Stimulated activated memory B cell treated with anti-CD40 and anti-IgM and Interleukin-4, amounts not matched to agents 10 μg/mL and 1 μg/mL and 100 μg/mL, for 72 hours (primary cell): ENCODE measurements at regions not wholly inside any gene's neighbourhood (a gene's known extent, or its start where the extent isn't known, plus 50 kb on each side); places are given as distances from the start of the nearest gene placed in this dataset.

Experiments used
- ATAC-seq: fragments of 150-1000 bp; cut with Tn5 transposase; 2 replicates; pipeline ENCODE4 v1.10.0; 2021
- H3K27ac Mint-ChIP-seq: one replicate; pipeline ENCODE4 v1.8.0; 2022; ENCODE audit warnings: mild to moderate bottlenecking, mixed read lengths
- H3K27me3 Mint-ChIP-seq: one replicate; pipeline ENCODE4 v1.8.0; 2022; ENCODE audit warnings: mixed read lengths
- H3K36me3 Mint-ChIP-seq: one replicate; pipeline ENCODE4 v1.8.0; 2022; ENCODE audit warnings: mixed read lengths
- H3K4me1 Mint-ChIP-seq: one replicate; pipeline ENCODE4 v1.8.0; 2022; ENCODE audit warnings: mixed read lengths
- H3K4me3 Mint-ChIP-seq: one replicate; pipeline ENCODE4 v1.8.0; 2022; ENCODE audit warnings: mild to moderate bottlenecking, moderate library complexity, mixed read lengths
- H3K9me3 Mint-ChIP-seq: one replicate; pipeline ENCODE4 v1.8.0; 2022; ENCODE audit warnings: mixed read lengths

- no peaks in the 10 kb centered on the region for H3K36me3 Mint-ChIP-seq
- H3K27me3 Mint-ChIP-seq: peaks cover 25% of the 10 kb centered on the region
- no peak for ATAC-seq
- H3K4me3 Mint-ChIP-seq: no peak overlapping the region
- H3K9me3 Mint-ChIP-seq: no peaks in the 10 kb centered on the region
- H3K4me1 Mint-ChIP-seq: no peaks in the 10 kb centered on the region
- no peak overlapping the region for H3K27ac Mint-ChIP-seq
Measured at GRCh38 chr11:44450295-44450932, 115.0 kb upstream of the CD82 start.

GRCh38 chr11:44451706-44452105 lies 113.8 kb upstream of the CD82 start:
- no peak for ATAC-seq
- H3K9me3 Mint-ChIP-seq: no peaks in the 10 kb centered on the region
- no peak overlapping the region for H3K4me3 Mint-ChIP-seq
- no peaks in the 10 kb centered on the region for H3K4me1 Mint-ChIP-seq
- no peak overlapping the region for H3K27ac Mint-ChIP-seq
- H3K36me3 Mint-ChIP-seq: no peaks in the 10 kb centered on the region
- peaks cover 21% of the 10 kb centered on the region for H3K27me3 Mint-ChIP-seq

GRCh38 chr11:44452827-44453572 lies 112.5 kb upstream of the CD82 start:
- no peaks in the 10 kb centered on the region for H3K4me1 Mint-ChIP-seq

GRCh38 chr11:44453871-44454270 lies 111.6 kb upstream of the CD82 start:
- Mint-ChIP-seq H3K27ac (no peak overlapping the region), H3K27me3 (peaks cover 21% of the 10 kb centered on the region), H3K9me3 (no peaks in the 10 kb centered on the region), H3K4me3 (no peak overlapping the region), H3K36me3 (no peaks in the 10 kb centered on the region), H3K4me1 (no peaks in the 10 kb centered on the region)
- no peak for ATAC-seq

More at GRCh38 chr11:44452827-44453572, 112.5 kb upstream of the CD82 start:
- Mint-ChIP-seq H3K36me3 (no peaks in the 10 kb centered on the region), H3K27me3 (peaks cover 21% of the 10 kb centered on the region), H3K27ac (no peak overlapping the region), H3K9me3 (no peaks in the 10 kb centered on the region), H3K4me3 (no peak overlapping the region)
- ATAC-seq: no peak

- no peaks in the 10 kb centered on the region for H3K36me3 Mint-ChIP-seq
- H3K27me3 Mint-ChIP-seq: peaks cover 13% of the 10 kb centered on the region
- no peaks in the 10 kb centered on the region for H3K4me1 Mint-ChIP-seq
- no peak overlapping the region for H3K4me3 Mint-ChIP-seq
- H3K27ac Mint-ChIP-seq: no peak overlapping the region
- no peak for ATAC-seq
- H3K9me3 Mint-ChIP-seq: no peaks in the 10 kb centered on the region
Measured at GRCh38 chr11:44454666-44455065, 110.8 kb upstream of the CD82 start.

GRCh38 chr11:44456544-44457300 lies 108.7 kb upstream of the CD82 start:
- no peaks in the 10 kb centered on the region for H3K36me3 Mint-ChIP-seq
- no peak overlapping the region for H3K4me3 Mint-ChIP-seq
- ATAC-seq: no peak
- no peaks in the 10 kb centered on the region for H3K4me1 Mint-ChIP-seq
- H3K9me3 Mint-ChIP-seq: peaks cover 5% of the 10 kb centered on the region
- no peak overlapping the region for H3K27ac Mint-ChIP-seq
- peaks cover 17% of the 10 kb centered on the region for H3K27me3 Mint-ChIP-seq

GRCh38 chr11:44457862-44458261 lies 107.6 kb upstream of the CD82 start:
- Mint-ChIP-seq H3K9me3 (peaks cover 5% of the 10 kb centered on the region), H3K27ac (no peak overlapping the region), H3K4me3 (no peak overlapping the region), H3K4me1 (no peaks in the 10 kb centered on the region), H3K27me3 (peaks cover 17% of the 10 kb centered on the region), H3K36me3 (no peaks in the 10 kb centered on the region)
- ATAC-seq: no peak

DNA sequence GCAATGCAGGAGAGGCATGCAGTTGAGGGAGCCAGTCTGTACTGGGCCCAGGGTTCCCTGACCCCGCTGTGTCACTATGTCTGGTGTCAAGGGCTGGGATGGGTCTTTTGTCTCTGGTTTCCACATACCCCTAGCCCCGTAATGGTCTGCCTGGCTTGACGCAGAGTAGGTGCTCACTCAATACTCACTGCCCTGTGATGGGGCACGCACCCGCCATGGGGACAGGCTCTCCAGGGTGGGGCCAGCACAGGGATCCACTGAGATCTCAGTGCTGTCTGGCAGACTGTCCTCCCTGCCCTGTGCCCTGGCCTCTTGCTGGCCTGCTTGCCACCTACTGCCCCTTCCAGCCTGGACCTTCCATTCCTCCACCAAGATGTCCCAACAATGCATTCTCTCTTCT lies 101.7 kb upstream of the CD82 start:
- peak; percentile 17 for ATAC-seq
- H3K9me3 Mint-ChIP-seq: peaks cover 16% of the 10 kb centered on the region
- no peak overlapping the region for H3K27ac Mint-ChIP-seq
- no peaks in the 10 kb centered on the region for H3K4me1 Mint-ChIP-seq
- H3K27me3 Mint-ChIP-seq: peaks cover 37% of the 10 kb centered on the region
- no peaks in the 10 kb centered on the region for H3K36me3 Mint-ChIP-seq
- H3K4me3 Mint-ChIP-seq: no peak overlapping the region

DNA sequence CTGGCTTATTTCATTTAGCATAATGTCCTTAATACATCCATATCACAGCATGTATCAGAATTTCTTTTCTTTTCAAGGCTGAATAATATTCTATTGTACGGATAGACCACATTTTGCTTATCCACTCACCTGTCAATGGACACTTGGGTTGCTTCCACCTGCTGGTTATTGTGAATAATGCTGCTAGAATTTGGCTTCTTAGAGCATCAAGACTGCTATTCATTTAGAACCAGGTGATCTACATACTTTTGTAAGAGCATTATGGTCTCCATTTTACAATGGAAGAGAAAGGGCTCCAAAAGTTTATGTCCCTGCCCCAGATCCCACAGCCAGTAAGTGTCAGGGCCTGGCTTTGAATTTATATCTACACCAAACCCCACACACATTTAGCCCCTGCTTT lies 100.7 kb upstream of the CD82 start:
- Mint-ChIP-seq H3K9me3 (peaks cover 16% of the 10 kb centered on the region), H3K4me3 (no peak overlapping the region), H3K27me3 (peaks cover 42% of the 10 kb centered on the region), H3K36me3 (no peaks in the 10 kb centered on the region), H3K27ac (no peak overlapping the region), H3K4me1 (no peaks in the 10 kb centered on the region)
- no peak for ATAC-seq

- Mint-ChIP-seq H3K4me3 (no peak overlapping the region), H3K27ac (no peak overlapping the region), H3K36me3 (no peaks in the 10 kb centered on the region), H3K27me3 (peaks cover 38% of the 10 kb centered on the region), H3K4me1 (no peaks in the 10 kb centered on the region), H3K9me3 (peaks cover 11% of the 10 kb centered on the region)
- ATAC-seq: no peak
Measured at GRCh38 chr11:44466531-44467205, 98.8 kb upstream of the CD82 start.

DNA sequence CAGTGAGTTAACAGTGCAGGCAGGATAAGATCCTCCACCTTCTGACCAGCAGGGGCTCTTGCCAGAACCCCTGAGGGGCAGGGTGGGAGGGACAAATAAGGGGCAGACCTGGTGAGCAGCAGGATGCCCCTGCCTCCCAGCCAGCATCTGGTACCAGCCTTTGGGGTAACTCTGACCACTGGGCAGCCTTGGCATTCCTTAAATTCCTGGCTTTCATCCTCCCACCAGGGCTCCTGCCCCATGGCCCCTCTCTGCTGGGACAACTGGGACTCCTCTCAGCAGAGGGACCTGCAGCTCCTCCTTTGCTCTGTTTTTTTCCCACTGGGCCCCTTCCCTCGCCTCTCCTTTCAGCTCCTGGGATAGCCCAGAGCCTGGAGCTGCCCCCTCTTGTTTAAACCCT lies 98.0 kb upstream of the CD82 start:
- no peaks in the 10 kb centered on the region for H3K4me1 Mint-ChIP-seq
- H3K36me3 Mint-ChIP-seq: no peaks in the 10 kb centered on the region
- no peak overlapping the region for H3K4me3 Mint-ChIP-seq
- no peak overlapping the region for H3K27ac Mint-ChIP-seq
- no peak for ATAC-seq
- H3K9me3 Mint-ChIP-seq: peaks cover 11% of the 10 kb centered on the region
- H3K27me3 Mint-ChIP-seq: peaks cover 38% of the 10 kb centered on the region

- ATAC-seq: no peak
- no peak overlapping the region for H3K27ac Mint-ChIP-seq
- H3K9me3 Mint-ChIP-seq: peaks cover 11% of the 10 kb centered on the region
- H3K4me1 Mint-ChIP-seq: no peaks in the 10 kb centered on the region
- H3K4me3 Mint-ChIP-seq: no peak overlapping the region
- peaks cover 38% of the 10 kb centered on the region for H3K27me3 Mint-ChIP-seq
- H3K36me3 Mint-ChIP-seq: no peaks in the 10 kb centered on the region
Measured at GRCh38 chr11:44467931-44468330, 97.5 kb upstream of the CD82 start.

GRCh38 chr11:44468345-44468988 lies 97.0 kb upstream of the CD82 start:
- ATAC-seq: no peak
- peaks cover 38% of the 10 kb centered on the region for H3K27me3 Mint-ChIP-seq
- no peaks in the 10 kb centered on the region for H3K4me1 Mint-ChIP-seq
- no peak overlapping the region for H3K27ac Mint-ChIP-seq
- H3K4me3 Mint-ChIP-seq: no peak overlapping the region
- H3K9me3 Mint-ChIP-seq: peaks cover 11% of the 10 kb centered on the region
- no peaks in the 10 kb centered on the region for H3K36me3 Mint-ChIP-seq

DNA sequence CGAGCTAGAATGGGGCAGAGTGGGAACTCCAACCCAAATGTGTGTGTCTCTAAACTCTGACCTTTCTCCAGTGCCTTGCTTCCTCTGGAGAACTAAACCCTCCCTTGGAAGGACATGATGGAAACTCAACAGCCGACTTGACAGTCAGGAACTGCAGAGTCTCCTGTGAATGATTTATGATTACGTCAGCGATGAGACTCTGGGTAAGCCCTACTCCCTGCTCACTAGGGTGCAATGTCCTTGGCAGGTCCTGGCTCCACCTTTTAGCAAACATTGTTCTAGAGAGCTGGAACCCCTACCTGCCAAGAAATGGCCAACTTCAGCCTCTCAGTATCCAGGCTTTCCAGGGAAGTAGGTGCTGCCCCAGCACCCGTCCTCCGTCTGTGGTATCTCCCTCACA lies 96.1 kb upstream of the CD82 start:
- Mint-ChIP-seq H3K4me3 (no peak overlapping the region), H3K4me1 (no peaks in the 10 kb centered on the region), H3K27ac (no peak overlapping the region), H3K27me3 (peaks cover 37% of the 10 kb centered on the region), H3K9me3 (peaks cover 10% of the 10 kb centered on the region), H3K36me3 (no peaks in the 10 kb centered on the region)
- no peak for ATAC-seq

GRCh38 chr11:44470854-44471253 lies 94.6 kb upstream of the CD82 start:
- Mint-ChIP-seq H3K4me1 (no peaks in the 10 kb centered on the region), H3K9me3 (peaks cover 5% of the 10 kb centered on the region), H3K27me3 (peaks cover 41% of the 10 kb centered on the region), H3K27ac (no peak overlapping the region), H3K36me3 (no peaks in the 10 kb centered on the region), H3K4me3 (no peak overlapping the region)
- no peak for ATAC-seq
